Astrocyte of the cerebellum (primary cell): ENCODE measurements at regions not wholly inside any gene's neighbourhood (a gene's known extent, or its start where the extent isn't known, plus 50 kb on each side); places are given as distances from the start of the nearest gene placed in this dataset.

ENCODE experiments used
- DNase-seq: peaks from one replicate; pipeline ENCODE4 v3.0.0-alpha.2; 2011; ENCODE audit warnings: low read depth
- H3K4me3 ChIP-seq: 2 replicates; pipeline ENCODE4 v1.5.1; 2011; ENCODE audit warnings: mild to moderate bottlenecking, low read depth, low read length, moderate library complexity
- in situ Hi-C: cut with HindIII; loops from 2 replicates; pipeline ENCODE4 v1.10.0; 2017; ENCODE audit warnings: low sequenced_read_pairs
- TF ChIP-seq, protein P1 (sequence below): IDR thresholded peaks from 2 replicates; pipeline ENCODE4 v1.5.1; 2012; ENCODE audit warnings: low read length, low read depth, moderate library complexity, mild to moderate bottlenecking; ENCODE audit errors: missing control alignments

DNA sequence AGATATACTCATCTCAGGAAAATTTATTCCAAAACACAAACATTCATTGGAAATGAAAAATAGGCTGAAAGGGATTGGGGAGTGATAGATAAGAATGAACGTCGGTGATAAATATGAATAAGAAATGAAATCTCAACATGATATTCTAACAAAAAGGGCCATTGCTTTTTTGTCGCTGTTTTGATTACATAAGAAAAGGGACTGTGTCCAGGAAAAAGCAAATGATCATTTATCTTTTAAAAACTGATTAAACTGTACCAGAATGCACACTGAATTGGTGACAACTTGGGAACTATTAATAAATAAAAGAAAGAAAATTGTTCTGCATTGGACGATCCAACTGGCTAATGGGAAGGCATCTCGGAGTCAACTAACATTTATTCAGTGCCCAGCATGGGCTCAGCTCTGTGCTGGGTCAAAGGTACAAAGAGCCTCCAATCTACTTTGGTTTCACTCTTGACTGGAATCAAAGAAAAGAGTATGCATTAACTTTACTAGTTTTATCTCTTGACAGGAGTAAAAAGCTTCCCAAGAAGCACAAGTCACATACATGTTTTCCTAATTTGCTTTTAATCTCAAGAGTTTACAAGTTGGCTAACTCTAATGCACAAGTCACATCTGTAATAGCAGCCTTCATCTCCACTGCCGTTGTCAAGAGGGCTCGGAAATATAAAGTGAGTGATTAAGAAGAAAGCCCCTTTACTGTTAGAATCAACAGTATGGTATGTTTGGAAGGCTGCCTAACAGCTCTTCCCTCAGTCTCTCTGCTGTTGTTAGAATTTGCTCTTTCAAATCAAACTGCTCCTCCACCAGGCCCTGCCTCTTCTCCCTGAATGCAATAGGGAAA is 280.0 kb downstream of the IGSF11 start:
- TF ChIP-seq, protein P1, sequence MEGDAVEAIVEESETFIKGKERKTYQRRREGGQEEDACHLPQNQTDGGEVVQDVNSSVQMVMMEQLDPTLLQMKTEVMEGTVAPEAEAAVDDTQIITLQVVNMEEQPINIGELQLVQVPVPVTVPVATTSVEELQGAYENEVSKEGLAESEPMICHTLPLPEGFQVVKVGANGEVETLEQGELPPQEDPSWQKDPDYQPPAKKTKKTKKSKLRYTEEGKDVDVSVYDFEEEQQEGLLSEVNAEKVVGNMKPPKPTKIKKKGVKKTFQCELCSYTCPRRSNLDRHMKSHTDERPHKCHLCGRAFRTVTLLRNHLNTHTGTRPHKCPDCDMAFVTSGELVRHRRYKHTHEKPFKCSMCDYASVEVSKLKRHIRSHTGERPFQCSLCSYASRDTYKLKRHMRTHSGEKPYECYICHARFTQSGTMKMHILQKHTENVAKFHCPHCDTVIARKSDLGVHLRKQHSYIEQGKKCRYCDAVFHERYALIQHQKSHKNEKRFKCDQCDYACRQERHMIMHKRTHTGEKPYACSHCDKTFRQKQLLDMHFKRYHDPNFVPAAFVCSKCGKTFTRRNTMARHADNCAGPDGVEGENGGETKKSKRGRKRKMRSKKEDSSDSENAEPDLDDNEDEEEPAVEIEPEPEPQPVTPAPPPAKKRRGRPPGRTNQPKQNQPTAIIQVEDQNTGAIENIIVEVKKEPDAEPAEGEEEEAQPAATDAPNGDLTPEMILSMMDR = no peak
- in situ Hi-C loops = no loop called here
- DNase-seq = no peak

DNA sequence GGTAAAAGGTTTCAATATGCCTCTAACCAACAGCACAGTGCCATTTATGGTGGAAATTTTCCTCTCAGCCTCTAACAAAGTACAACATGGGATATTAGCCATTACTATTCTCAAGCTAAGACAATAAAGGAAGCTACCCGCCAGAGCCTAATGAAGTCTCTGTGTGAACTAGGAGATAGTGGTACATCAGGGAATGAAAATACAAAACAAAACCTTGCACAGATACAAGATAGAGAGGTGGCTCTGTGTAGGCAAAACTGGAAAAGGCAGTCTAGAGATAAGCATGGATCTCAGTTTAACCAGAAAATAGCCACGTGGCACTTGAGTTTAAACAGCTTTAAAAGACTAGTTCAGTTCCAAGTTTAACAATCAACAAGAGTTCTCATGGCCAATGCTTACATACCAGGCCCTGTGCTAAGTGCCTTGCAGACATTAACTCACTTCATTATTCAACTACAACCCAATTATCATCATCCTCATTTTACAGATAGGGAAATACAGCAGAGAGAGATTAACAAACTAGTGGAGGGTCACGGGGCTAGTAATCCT is 279.3 kb downstream of the IGSF11 start:
- DNase-seq = no peak
- in situ Hi-C loops = no loop called here
- no peak overlapping the region for H3K4me3 ChIP-seq
- TF ChIP-seq, protein P1 = no peak

More for the DNA sequence above, 280.0 kb downstream of the IGSF11 start:
- H3K4me3 ChIP-seq = no peak overlapping the region

GRCh38 chr3:118760585-118761290 is 273.9 kb downstream of the IGSF11 start:
- no peak for DNase-seq
- TF ChIP-seq, protein P1 = no peak
- in situ Hi-C loops = no loop called here
- H3K4me3 ChIP-seq = no peak overlapping the region

GRCh38 chr3:118761291-118761606 is 273.4 kb downstream of the IGSF11 start:
- no peak overlapping the region for H3K4me3 ChIP-seq
- TF ChIP-seq, protein P1 = no peak
- in situ Hi-C loops = no loop called here
- DNase-seq = no peak

GRCh38 chr3:118765636-118766305 is 268.9 kb downstream of the IGSF11 start:
- DNase-seq = no peak
- TF ChIP-seq, protein P1 = no peak
- in situ Hi-C loops = no loop called here
- no peak overlapping the region for H3K4me3 ChIP-seq

GRCh38 chr3:118766306-118766669 is 268.4 kb downstream of the IGSF11 start:
- in situ Hi-C loops = no loop called here
- no peak overlapping the region for H3K4me3 ChIP-seq
- no peak for DNase-seq
- TF ChIP-seq, protein P1 = no peak
